ENCODE measurements at regions not wholly inside any gene's neighbourhood (a gene's known extent, or its start where the extent isn't known, plus 50 kb on each side); places are given as distances from the start of the nearest gene placed in this dataset.
"Not testable (repeated sequence)": the region's sequence is repeated elsewhere in the genome, so short reads cannot be mapped to it uniquely, and the experiment has no call there.

DNA sequence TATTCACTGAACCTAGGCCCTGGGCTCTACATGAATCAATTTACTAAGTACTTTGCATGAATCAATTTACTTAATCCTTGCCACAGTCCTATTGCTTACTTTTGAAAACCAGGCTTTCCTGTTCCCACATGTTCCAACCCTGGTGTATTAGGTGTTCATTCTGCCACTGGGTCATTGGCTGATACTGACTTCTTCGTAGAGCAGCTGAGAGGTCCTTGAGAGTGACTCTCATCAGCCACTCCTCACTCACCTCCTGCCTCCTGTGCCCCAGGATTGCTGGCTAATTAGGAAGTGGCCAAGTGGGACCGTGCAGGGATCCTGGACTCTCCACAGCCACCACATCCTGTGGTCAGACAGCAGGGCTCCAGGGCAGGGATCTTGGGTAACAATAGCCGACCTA is 172.7 kb upstream of the CXorf66 start:
- not testable (repeated sequence) for TF ChIP-seq POLR2A (IDR thresholded peaks at IDR 0.05; ENCODE audit: low read length); GATA1 (IDR thresholded peaks at IDR 0.05; ENCODE audit: low read depth, low read length)
